Stomach (tissue), 8 donors: ENCODE measurements at regions not wholly inside any gene's neighbourhood (a gene's known extent, or its start where the extent isn't known, plus 50 kb on each side); places are given as distances from the start of the nearest gene placed in this dataset.

Experiments
- DNase-seq, 2 donors: peaks; one replicate each; pipeline versions ENCODE4 v3.0.0 to v3.0.0-alpha.2; 2013 to 2019
- H3K27ac ChIP-seq, 5 donors: fragments of 200-600 bp in 4 of 5; sonication (generic) in 4 of 5; one replicate each; pipeline ENCODE4 v1.5.1; 2013 to 2019; ENCODE audit warnings: mild to moderate bottlenecking in 1 of 5, moderate library complexity in 1 of 5
- H3K27me3 ChIP-seq, 3 donors: fragments of 200-600 bp; sonication (generic); one replicate each; pipeline ENCODE4 v1.5.1; 2017 to 2019; ENCODE audit warnings: mixed run types in 1 of 3
- H3K36me3 ChIP-seq, 4 donors: fragments of 200-600 bp; sonication (generic); 1 replicate in 3 of 4; 2 replicates in 1 of 4; pipeline ENCODE4 v1.5.1; 2016 to 2019
- H3K4me1 ChIP-seq, 4 donors: fragments of 200-600 bp; sonication (generic); one replicate each; pipeline ENCODE4 v1.5.1; 2016 to 2019
- H3K4me3 ChIP-seq, 4 donors: fragments of 200-600 bp; sonication (generic) in 3 of 4; one replicate each; pipeline ENCODE4 v1.5.1; 2016 to 2019; ENCODE audit warnings: mild to moderate bottlenecking in 1 of 4
- H3K9me3 ChIP-seq, 4 donors: fragments of 200-600 bp; sonication (generic); one replicate each; pipeline ENCODE4 v1.5.1; 2016 to 2019
- CTCF ChIP-seq, 7 experiments: fragments of 450-650 bp in 4 of 7; fragments of 200-600 bp in 3 of 7; sonication (generic) in 3 of 7; IDR thresholded peaks; one replicate each; pipeline ENCODE4 v1.5.1; 2016 to 2019; ENCODE audit warnings: antibody characterized with exemption in 7 of 7, control low read depth in 2 of 7, mild to moderate bottlenecking in 1 of 7
- EP300 ChIP-seq: sonication (generic); formaldehyde crosslinking; IDR thresholded peaks from one replicate; pipeline ENCODE4 v1.6.1; 2017; ENCODE audit warnings: antibody characterized with exemption
- POLR2A ChIP-seq, 4 donors: fragments of 450-650 bp; IDR thresholded peaks; one replicate each; pipeline ENCODE4 v1.6.1; 2016; ENCODE audit warnings: antibody characterized with exemption in 4 of 4, control low read depth in 2 of 4, mild to moderate bottlenecking in 1 of 4, moderate library complexity in 1 of 4
- POLR2AphosphoS5 ChIP-seq, 3 donors: sonication (generic); formaldehyde crosslinking; IDR thresholded peaks; one replicate each; pipeline ENCODE4 v1.6.1; 2016; ENCODE audit warnings: antibody characterized with exemption in 3 of 3
- WGBS, 5 donors: extraction: QIAGEN DNeasy Blood & Tissue Kit in 3 of 5; methylation state at CpG; one replicate each; pipeline versions ENCODE4 v1.1.5 to v1.1.7; 2013 to 2018; 5-methylcytosine and 5-hydroxymethylcytosine counted together
- intact Hi-C: fragments of 100-400 bp; cut with DNase I; formaldehyde crosslinking; loops from one replicate; pipeline ENCODE4 v1.15.1; 2023; ENCODE audit warnings: low total_unique reads
- donor health status: healthy with polysubstance abuse.
- donor health status: Bipolar disorder and iron deficiency.
- donor health status: healthy.

DNA sequence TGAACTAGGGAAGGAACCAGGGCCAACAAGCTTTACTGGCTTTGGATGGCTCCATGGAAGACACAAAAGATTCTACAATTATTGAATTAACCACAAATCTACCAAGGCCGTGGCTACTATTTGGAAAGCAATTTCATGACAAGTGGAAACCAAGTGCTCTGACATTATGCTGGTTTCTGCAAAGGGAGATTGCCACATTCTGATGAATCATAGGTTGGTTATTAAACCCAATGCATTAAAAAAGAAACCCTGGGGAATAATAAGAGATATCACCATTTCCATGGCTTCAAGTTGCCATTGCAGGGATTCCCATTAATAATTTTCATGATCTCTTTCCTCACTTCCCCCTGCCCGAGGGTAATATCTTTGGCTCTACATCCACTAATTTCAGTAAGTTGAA, 359.2 kb upstream of the NCAM2 start:
- TF ChIP-seq POLR2AphosphoS5 (IDR thresholded peaks at IDR 0.05) = no peak
- TF ChIP-seq EP300 = no peak
- no peak for TF ChIP-seq CTCF (IDR thresholded peaks at IDR 0.05)
- no peak for TF ChIP-seq POLR2A (IDR thresholded peaks at IDR 0.05)
- 60 to 74% (median 69%) methylated on average over 2 of the region's 2 CpGs for WGBS, 5 donors
- DNase-seq = no peak
- intact Hi-C loops = no loop called here
- no peaks in the 10 kb centered on the region for H3K36me3 ChIP-seq
- H3K27me3 ChIP-seq = no peaks in the 10 kb centered on the region
- no peaks in the 10 kb centered on the region for H3K4me1 ChIP-seq
- H3K4me3 ChIP-seq = no peak overlapping the region
- H3K9me3 ChIP-seq = no peaks in the 10 kb centered on the region
- H3K27ac ChIP-seq = no peak overlapping the region

- Histone ChIP-seq H3K36me3 (no peaks in the 10 kb centered on the region), H3K4me3 (no peak overlapping the region), H3K9me3 (peaks cover 0 to 11% (median 5%) of the 10 kb centered on the region in 4 donors), H3K4me1 (no peaks in the 10 kb centered on the region), H3K27me3 (no peaks in the 10 kb centered on the region), H3K27ac (no peak overlapping the region)
- TF ChIP-seq POLR2A (IDR thresholded peaks at IDR 0.05) (no peak), POLR2AphosphoS5 (IDR thresholded peaks at IDR 0.05) (no peak), EP300 (no peak), CTCF (IDR thresholded peaks at IDR 0.05) (no peak)
- intact Hi-C loops = no loop called here
- WGBS, 5 donors = 77 to 84% (median 82%) methylated on average over 2 of the region's 2 CpGs
- no peak for DNase-seq
Measured at GRCh38 chr21:20641241-20641640, 357.0 kb upstream of the NCAM2 start.

DNA sequence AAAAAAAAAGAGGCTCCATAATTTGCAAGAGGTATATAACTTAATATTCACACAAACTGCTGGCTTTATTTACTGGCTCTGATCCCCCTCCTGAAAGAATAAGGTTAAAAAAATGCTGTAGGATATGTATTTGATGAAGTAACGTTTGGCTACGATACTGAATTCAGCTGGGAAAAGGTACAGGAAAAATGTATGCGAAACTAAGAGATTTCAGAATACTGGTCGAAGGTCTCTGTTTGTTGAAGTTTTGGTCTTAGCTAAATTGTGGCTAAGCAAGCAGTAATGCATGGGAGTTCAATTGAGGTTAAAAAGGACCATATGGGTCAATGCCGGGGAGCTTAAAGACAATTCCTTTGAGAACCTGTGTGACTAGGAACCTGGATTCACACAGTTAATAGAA, 355.5 kb upstream of the NCAM2 start:
- 56 to 90% (median 73%) methylated on average over 5 of the region's 5 CpGs for WGBS, 5 donors
- Histone ChIP-seq H3K27ac (no peak overlapping the region), H3K4me1 (no peaks in the 10 kb centered on the region), H3K4me3 (no peak overlapping the region), H3K9me3 (peaks cover 0 to 15% (median 7%) of the 10 kb centered on the region in 4 donors), H3K27me3 (no peaks in the 10 kb centered on the region), H3K36me3 (no peaks in the 10 kb centered on the region)
- TF ChIP-seq POLR2AphosphoS5 (IDR thresholded peaks at IDR 0.05) (no peak), EP300 (no peak)
- no peak for DNase-seq
- intact Hi-C loops = no loop called here

DNA sequence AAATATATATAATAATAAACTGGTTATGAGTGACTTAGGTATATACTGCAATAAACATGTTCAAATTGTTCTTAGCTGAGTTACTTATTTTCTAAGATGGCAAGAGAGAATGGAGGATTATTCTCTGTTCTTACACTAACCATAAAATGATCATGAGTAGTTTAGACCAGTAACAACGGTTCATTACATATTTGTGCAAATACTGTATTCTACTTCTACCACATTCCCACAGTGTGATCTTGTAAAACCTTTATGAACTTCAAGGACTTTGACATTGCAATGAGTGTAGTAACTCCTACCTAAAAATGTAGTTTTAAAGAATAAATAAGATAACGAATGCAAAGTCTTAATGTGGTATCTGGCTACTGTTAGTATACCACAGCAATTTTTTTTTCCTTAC, 353.7 kb upstream of the NCAM2 start:
- TF ChIP-seq CTCF (IDR thresholded peaks at IDR 0.05) (no peak), EP300 (no peak), POLR2AphosphoS5 (IDR thresholded peaks at IDR 0.05) (no peak), POLR2A (IDR thresholded peaks at IDR 0.05) (no peak)
- intact Hi-C loops = no loop called here
- 74 to 82% (median 78%) methylated on average over 2 of the region's 2 CpGs for WGBS, 5 donors

DNA sequence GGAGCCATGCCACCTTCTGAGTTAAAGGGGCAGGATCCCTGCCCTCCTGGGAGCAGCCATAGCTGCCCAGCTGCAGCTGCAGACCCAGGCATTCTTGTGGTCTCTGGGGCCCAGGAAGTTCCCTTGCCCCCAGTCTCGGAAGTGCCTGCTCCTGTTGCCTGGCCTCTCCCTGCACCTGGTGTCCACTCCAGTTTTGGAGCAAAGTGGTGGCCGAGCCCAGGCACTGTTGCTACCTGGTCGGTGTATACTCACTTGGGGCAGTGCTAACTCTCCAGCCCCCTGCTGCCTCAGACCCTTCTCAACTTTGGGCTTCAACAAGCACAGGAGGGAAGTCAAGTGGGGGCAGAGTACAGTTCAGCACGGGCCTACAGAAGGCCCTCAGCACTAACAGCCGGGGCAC, 352.9 kb upstream of the NCAM2 start:
- TF ChIP-seq EP300 = no peak
- TF ChIP-seq POLR2AphosphoS5 (IDR thresholded peaks at IDR 0.05) = no peak
- no peak for TF ChIP-seq POLR2A (IDR thresholded peaks at IDR 0.05)
- TF ChIP-seq CTCF (IDR thresholded peaks at IDR 0.05) = no peak
- WGBS, 5 donors = 70 to 96% (median 86%) methylated on average over 2 to 5 of the region's 5 CpGs

More for the DNA sequence above, 353.7 kb upstream of the NCAM2 start:
- H3K4me1 ChIP-seq = no peaks in the 10 kb centered on the region
- H3K4me3 ChIP-seq = no peak overlapping the region
- no peaks in the 10 kb centered on the region for H3K36me3 ChIP-seq
- no peaks in the 10 kb centered on the region for H3K27me3 ChIP-seq
- no peak for DNase-seq
- no peak overlapping the region for H3K27ac ChIP-seq
- peaks cover 0 to 15% (median 7%) of the 10 kb centered on the region in 4 donors for H3K9me3 ChIP-seq

More for the DNA sequence above, 352.9 kb upstream of the NCAM2 start:
- H3K27ac ChIP-seq = no peak overlapping the region
- no peak overlapping the region for H3K4me3 ChIP-seq
- H3K9me3 ChIP-seq = peaks cover 0 to 15% (median 7%) of the 10 kb centered on the region in 4 donors
- no peaks in the 10 kb centered on the region for H3K36me3 ChIP-seq
- intact Hi-C loops = no loop called here
- H3K4me1 ChIP-seq = no peaks in the 10 kb centered on the region
- no peaks in the 10 kb centered on the region for H3K27me3 ChIP-seq
- no peak for DNase-seq
